Endothelial cell of umbilical vein (primary cell): ENCODE measurements at regions not wholly inside any gene's neighbourhood (a gene's known extent, or its start where the extent isn't known, plus 50 kb on each side); places are given as distances from the start of the nearest gene placed in this dataset.

Experiments used
- EZH2 ChIP-seq: IDR thresholded peaks from 2 replicates; pipeline ENCODE4 v1.6.1; 2012; ENCODE audit warnings: borderline replicate concordance, low read depth, mild to moderate bottlenecking, moderate library complexity, low read length, inconsistent platforms; ENCODE audit not compliant: severe bottlenecking
- FOS ChIP-seq: IDR thresholded peaks from 2 replicates; pipeline ENCODE4 v1.6.1; 2011; ENCODE audit warnings: mild to moderate bottlenecking, low read length, moderate library complexity, borderline replicate concordance; ENCODE audit not compliant: insufficient read depth
- GATA2 ChIP-seq: IDR thresholded peaks from 2 replicates; pipeline ENCODE4 v1.7.0; 2011; ENCODE audit warnings: low read depth, mild to moderate bottlenecking, moderate library complexity, mixed read lengths, low read length; ENCODE audit not compliant: insufficient read length, insufficient read depth
- JUN ChIP-seq: IDR thresholded peaks from 2 replicates; pipeline ENCODE4 v1.6.1; 2011; ENCODE audit warnings: borderline replicate concordance, low read depth; ENCODE audit not compliant: insufficient read length, insufficient read depth
- MYC ChIP-seq: IDR thresholded peaks from one replicate; pipeline ENCODE4 v1.6.1; 2011; ENCODE audit warnings: mild to moderate bottlenecking, low read depth, low read length
- POLR2A ChIP-seq: IDR thresholded peaks from 2 replicates; pipeline ENCODE4 v1.6.1; 2012; ENCODE audit warnings: low read depth, mild to moderate bottlenecking, control low read depth, low read length
- POLR2AphosphoS5 ChIP-seq: IDR thresholded peaks from 2 replicates; pipeline ENCODE4 v1.6.1; 2012; ENCODE audit warnings: low read depth, mild to moderate bottlenecking, control low read depth, low read length, moderate library complexity; ENCODE audit not compliant: insufficient read depth
- TF ChIP-seq, protein P1 (sequence below), 2 donors: IDR thresholded peaks; 1 replicate in 1 of 2; 2 replicates in 1 of 2; pipeline ENCODE4 v1.5.1; 2011; ENCODE audit warnings: low read length in 2 of 2, mild to moderate bottlenecking in 2 of 2, moderate library complexity in 2 of 2, control low read depth in 1 of 2, inconsistent platforms in 1 of 2, low read depth in 1 of 2; ENCODE audit not compliant: insufficient read depth in 1 of 2; ENCODE audit errors: extremely low read depth in 1 of 2
- TF ChIP-seq, protein P2 (sequence below): IDR thresholded peaks from 2 replicates; pipeline ENCODE4 v1.6.1; 2011; ENCODE audit not compliant: insufficient read depth, insufficient read length

DNA sequence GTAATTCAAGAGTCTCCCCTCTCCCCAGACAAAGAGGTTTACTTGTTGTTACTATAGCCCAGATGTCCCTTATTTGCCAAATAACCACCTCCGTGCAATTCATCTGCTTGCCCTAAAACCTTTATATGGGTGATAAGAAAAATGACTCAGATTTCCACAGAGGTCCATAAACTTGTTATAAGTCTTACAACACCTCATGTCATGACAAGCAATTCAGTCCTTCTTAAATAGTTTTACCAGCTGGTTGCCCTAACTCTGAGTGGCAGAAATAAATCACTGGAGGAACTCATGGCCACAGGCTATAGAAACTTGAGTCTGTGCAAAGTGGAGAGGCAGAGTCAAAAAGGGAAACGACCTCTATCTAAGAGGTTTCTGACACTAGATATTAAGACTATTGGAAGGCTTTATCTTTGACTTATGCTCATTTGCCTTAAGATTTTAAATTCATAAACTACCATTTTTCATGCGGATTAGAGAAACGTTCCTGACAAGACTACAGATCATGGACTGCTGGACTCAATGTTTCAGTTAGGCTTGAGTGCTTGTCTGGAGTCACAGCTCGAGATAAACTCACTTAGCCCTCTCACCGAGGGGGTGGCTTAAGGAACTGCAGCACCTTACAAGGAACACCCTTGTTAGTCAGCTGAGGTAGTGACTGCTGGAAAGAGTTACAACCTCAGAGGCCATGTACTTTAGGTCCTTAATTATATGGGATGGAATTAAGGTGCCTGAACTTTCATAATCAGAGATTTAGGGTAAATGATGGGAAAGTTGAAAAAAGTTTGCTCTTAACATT lies 662.5 kb upstream of the USP24 start:
- TF ChIP-seq, protein P1, sequence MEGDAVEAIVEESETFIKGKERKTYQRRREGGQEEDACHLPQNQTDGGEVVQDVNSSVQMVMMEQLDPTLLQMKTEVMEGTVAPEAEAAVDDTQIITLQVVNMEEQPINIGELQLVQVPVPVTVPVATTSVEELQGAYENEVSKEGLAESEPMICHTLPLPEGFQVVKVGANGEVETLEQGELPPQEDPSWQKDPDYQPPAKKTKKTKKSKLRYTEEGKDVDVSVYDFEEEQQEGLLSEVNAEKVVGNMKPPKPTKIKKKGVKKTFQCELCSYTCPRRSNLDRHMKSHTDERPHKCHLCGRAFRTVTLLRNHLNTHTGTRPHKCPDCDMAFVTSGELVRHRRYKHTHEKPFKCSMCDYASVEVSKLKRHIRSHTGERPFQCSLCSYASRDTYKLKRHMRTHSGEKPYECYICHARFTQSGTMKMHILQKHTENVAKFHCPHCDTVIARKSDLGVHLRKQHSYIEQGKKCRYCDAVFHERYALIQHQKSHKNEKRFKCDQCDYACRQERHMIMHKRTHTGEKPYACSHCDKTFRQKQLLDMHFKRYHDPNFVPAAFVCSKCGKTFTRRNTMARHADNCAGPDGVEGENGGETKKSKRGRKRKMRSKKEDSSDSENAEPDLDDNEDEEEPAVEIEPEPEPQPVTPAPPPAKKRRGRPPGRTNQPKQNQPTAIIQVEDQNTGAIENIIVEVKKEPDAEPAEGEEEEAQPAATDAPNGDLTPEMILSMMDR (IDR thresholded peaks at IDR 0.05; ENCODE audit: extremely low read depth in 1 of 2, insufficient read depth in 1 of 2, low read depth in 1 of 2, low read length in 2 of 2) = no peak
- TF ChIP-seq, protein P2, sequence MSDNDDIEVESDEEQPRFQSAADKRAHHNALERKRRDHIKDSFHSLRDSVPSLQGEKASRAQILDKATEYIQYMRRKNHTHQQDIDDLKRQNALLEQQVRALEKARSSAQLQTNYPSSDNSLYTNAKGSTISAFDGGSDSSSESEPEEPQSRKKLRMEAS = no peak
- no peak for TF ChIP-seq POLR2AphosphoS5
- no peak for TF ChIP-seq GATA2
- no peak for TF ChIP-seq JUN
- TF ChIP-seq POLR2A = no peak
- TF ChIP-seq MYC = no peak
- no peak for TF ChIP-seq EZH2
- TF ChIP-seq FOS = no peak
